K562 (cell line): ENCODE measurements at regions not wholly inside any gene's neighbourhood (a gene's known extent, or its start where the extent isn't known, plus 50 kb on each side); places are given as distances from the start of the nearest gene placed in this dataset.

Experiments used
- ATAC-seq: fragments of 200-7000 bp; cut with Tn5 transposase; 3 replicates; pipeline ENCODE4 v1.9.1; 2020; ENCODE audit warnings: moderate library complexity
- BruUV-seq: library from RNA; stranded (reverse); fragments of 400-500 nt; replicated peaks from 2 replicates; lab custom pipeline; 2021; lab: Mats Ljungman, UMichigan
- CTCF ChIA-PET: fragments of 300-600 bp; formaldehyde crosslinking; extraction: SDS; loops from one replicate; lab custom pipeline; 2021; ENCODE audit warnings: low intra/inter-chr PET ratio; lab: Yijun Ruan, JAX
- POLR2A ChIA-PET: fragments of 300-600, 350-650 bp; sonication (Branson Sonifier 250); formaldehyde crosslinking; extraction: SDS; loops from one replicate; lab custom pipeline; 2021; ENCODE audit warnings: antibody characterized with exemption, inconsistent platforms; lab: Yijun Ruan, JAX
- DNase-seq, 4 experiments: peaks; one replicate each; pipeline versions ENCODE4 v3.0.0 to v3.0.0-alpha.2; 2011 to 2018; ENCODE audit warnings: low spot score in 3 of 4, mixed read lengths in 3 of 4; ENCODE audit errors: extremely low read depth in 1 of 4
- FAIRE-seq: peaks from 2 replicates; lab custom pipeline; 2011; peaks lifted over from hg19 to GRCh38; lab: Jason Lieb, UNC
- H2AFZ ChIP-seq: 2 replicates; pipeline ENCODE4 v1.6.0; 2011; ENCODE audit warnings: low read depth, low read length, control low read depth, inconsistent platforms
- H3K27ac ChIP-seq: fragments of 200-600 bp; 3 replicates; pipeline ENCODE4 v1.8.0; 2011; ENCODE audit warnings: low read depth, mild to moderate bottlenecking, control low read depth, inconsistent platforms, low read length, moderate library complexity, mixed read lengths; ENCODE audit errors: extremely low read depth
- H3K27me3 ChIP-seq, 2 experiments: fragments of 300-600 bp in 1 of 2; 2 replicates in 1 of 2; 3 replicates in 1 of 2; pipeline versions ENCODE4 v1.6.0 to v1.8.0; 2011; ENCODE audit warnings: inconsistent platforms in 2 of 2, low read length in 2 of 2, mild to moderate bottlenecking in 1 of 2, mixed read lengths in 1 of 2, moderate library complexity in 1 of 2; ENCODE audit not compliant: control insufficient read depth in 2 of 2, insufficient read depth in 2 of 2
- H3K36me3 ChIP-seq: fragments of 300-600 bp; 3 replicates; pipeline ENCODE4 v1.8.0; 2011; ENCODE audit warnings: mild to moderate bottlenecking, low read length, inconsistent platforms; ENCODE audit not compliant: control insufficient read depth, insufficient read depth
- H3K4me1 ChIP-seq, 2 experiments: fragments of 200-600 bp in 1 of 2; replicated peaks in 1 of 2; 2 replicates in 1 of 2; 3 replicates in 1 of 2; pipeline versions ENCODE4 v1.5.1 to v1.8.0; 2011; ENCODE audit warnings: inconsistent platforms in 2 of 2, low read length in 2 of 2, mild to moderate bottlenecking in 1 of 2, mixed read lengths in 1 of 2, moderate library complexity in 1 of 2; ENCODE audit not compliant: control insufficient read depth in 2 of 2, insufficient read depth in 2 of 2
- H3K4me2 ChIP-seq: 2 replicates; pipeline ENCODE4 v1.6.1; 2011; ENCODE audit warnings: low read length, control low read depth, inconsistent platforms, mixed read lengths; ENCODE audit not compliant: insufficient read depth
- H3K4me3 ChIP-seq: fragments of 200-600 bp; sonication (generic), shearing (Covaris generic); 2 replicates; pipeline ENCODE4 v1.5.1; 2016; ENCODE audit warnings: control low read depth, inconsistent platforms
- H3K79me2 ChIP-seq: fragments of 200-600 bp; 3 replicates; pipeline ENCODE4 v1.8.0; 2011; ENCODE audit warnings: low read length, inconsistent platforms; ENCODE audit not compliant: control insufficient read depth, insufficient read depth
- H3K9ac ChIP-seq, 2 experiments: 2 replicates each; pipeline versions ENCODE4 v1.6.0 to v1.6.1; 2011; ENCODE audit warnings: low read depth in 2 of 2, low read length in 2 of 2, control low read depth in 1 of 2, inconsistent platforms in 1 of 2, mild to moderate bottlenecking in 1 of 2, mixed read lengths in 1 of 2; ENCODE audit not compliant: insufficient read depth in 1 of 2
- H3K9me1 ChIP-seq: one replicate; pipeline ENCODE4 v1.6.0; 2011; ENCODE audit warnings: inconsistent platforms, mild to moderate bottlenecking, low read length, moderate library complexity; ENCODE audit not compliant: control insufficient read depth, insufficient read depth
- H3K9me3 ChIP-seq: replicated peaks from 2 replicates; pipeline ENCODE4 v1.5.1; 2011; ENCODE audit warnings: low read depth, low read length, inconsistent platforms; ENCODE audit not compliant: control insufficient read depth, insufficient read depth
- H4K20me1 ChIP-seq: replicated peaks from 2 replicates; pipeline ENCODE4 v1.6.1; 2011; ENCODE audit warnings: low read length, inconsistent platforms, mixed read lengths; ENCODE audit not compliant: control insufficient read depth, insufficient read depth
- MGA ChIP-seq: fragments of 450-650 bp; IDR thresholded peaks from 2 replicates; pipeline ENCODE4 v1.6.1; 2016; ENCODE audit warnings: mild to moderate bottlenecking, moderate library complexity
- PBX2 ChIP-seq, 2 experiments: IDR thresholded peaks in 1 of 2; conservative IDR thresholded peaks in 1 of 2; 2 replicates each; pipeline ENCODE4 v1.6.1; 2016; ENCODE audit warnings: low read depth in 2 of 2, mild to moderate bottlenecking in 1 of 2, missing compliant biosample characterization in 1 of 2, missing genetic modification characterization in 1 of 2, moderate library complexity in 1 of 2
- RFX5 ChIP-seq: IDR thresholded peaks from 2 replicates; pipeline ENCODE4 v1.6.1; 2011; ENCODE audit warnings: low read depth, mild to moderate bottlenecking, improper control_type of control experiment, low read length
- WGBS: fragments of 100-300 bp; shearing (Covaris generic); methylation state at CpG from one replicate; pipeline ENCODE4 v1.1.6; 2016; ENCODE audit warnings: low coverage, mixed read lengths; ENCODE audit not compliant: insufficient coverage; ENCODE audit errors: missing lambda C conversion rate; 5-methylcytosine and 5-hydroxymethylcytosine counted together
- in situ Hi-C: fragments of 300-500 bp; cut with MboI; formaldehyde crosslinking; loops from 4 replicates; pipeline ENCODE4 v1.15.0; 2018; ENCODE audit warnings: inconsistent platforms, mixed read lengths
- intact Hi-C: fragments of 100-400 bp; cut with micrococcal nuclease; formaldehyde crosslinking; loops from 2 replicates; pipeline ENCODE4 v1.14.2; 2022

GRCh38 chr3:57006179-57006657 lies 54.2 kb upstream of the SPATA12 start:
- CTCF ChIA-PET: no interaction called here
- no peak overlapping the region for H3K27ac ChIP-seq
- H3K9me3 ChIP-seq: no peaks in the 10 kb centered on the region
- no peak for ATAC-seq
- 41% methylated on average over 6 of the region's 11 CpGs for WGBS
- no peaks in the 10 kb centered on the region for H3K27me3 ChIP-seq
- H2AFZ ChIP-seq: peak overlapping the region; percentile 87
- no peak overlapping the region for H3K4me3 ChIP-seq
- BruUV-seq: no TSS peak
- no peaks in the 10 kb centered on the region for H3K9me1 ChIP-seq
- H4K20me1 ChIP-seq: no peaks in the 10 kb centered on the region
- no peak for FAIRE-seq
- intact Hi-C loops (loop anchor here (5.0 kb wide), 2 partner anchors 71 to 86 kb away; no protein-coding TSS in a partner anchor), in situ Hi-C loops (no loop called here)
- no peak for DNase-seq
- POLR2A ChIA-PET: no interaction called here
- H3K4me2 ChIP-seq: peak overlapping the region; percentile 30
- H3K9ac ChIP-seq: no peak overlapping the region
- no peaks in the 10 kb centered on the region for H3K36me3 ChIP-seq
- no peaks in the 10 kb centered on the region for H3K79me2 ChIP-seq
- peaks cover 7 to 25% of the 10 kb centered on the region in 2 experiments; a peak in 3 of 5 replicates for H3K4me1 ChIP-seq
- TF ChIP-seq MGA (0 out of 2 replicates have a peak, but pooled peaks have one; percentile 13), RFX5 (no peak), PBX2 (CRISPR knock-in tag; IDR thresholded peaks at IDR 0.05; ENCODE audit: low read depth) (no peak), PBX2 (tag; conservative IDR thresholded peaks at IDR 0.05; ENCODE audit: low read depth) (0 out of 2 replicates have a peak, but pooled peaks have one; percentile 25)
